ENCODE measurements at regions not wholly inside any gene's neighbourhood (a gene's known extent, or its start where the extent isn't known, plus 50 kb on each side); places are given as distances from the start of the nearest gene placed in this dataset.

GRCh38 chr2:239546541-239546940 lies 145.7 kb upstream of the HDAC4 start (continued):
- TF ChIP-seq FOXP4 (CRISPR knock-in tag; IDR thresholded peaks at IDR 0.05; ENCODE audit: borderline replicate concordance), result no peak
- no peak for TF ChIP-seq CREB3 (tag; conservative IDR thresholded peaks at IDR 0.05; ENCODE audit: low read depth)
- no peak for TF ChIP-seq ZKSCAN1 (IDR thresholded peaks at IDR 0.05; ENCODE audit: low read depth, low read length)
- no peak for TF ChIP-seq COPS2 (conservative IDR thresholded peaks at IDR 0.05)

GRCh38 chr2:239545741-239546392 lies 145.0 kb upstream of the HDAC4 start:
- in situ Hi-C loops (cut with MboI) (no loop called here), intact Hi-C loops (cut with micrococcal nuclease) (no loop called here)
- ChIA-PET CTCF (ENCODE audit: low intra/inter-chr PET ratio) (no interaction called here), POLR2A (interaction anchor here (0.6 kb wide), 1 partner anchor 36 kb away, joined by 3 read pairs; no protein-coding TSS in a partner anchor)
- no peak for FAIRE-seq
- no peak for DNase-seq (ENCODE audit: extremely low read depth in 1 of 4, low spot score in 3 of 4)
- no TSS peak for BruUV-seq (replicated peaks)
- Histone ChIP-seq H3K9ac (ENCODE audit: insufficient read depth in 1 of 2, low read depth in 2 of 2, low read length in 2 of 2) (no peak overlapping the region), H2AFZ (ENCODE audit: low read depth, low read length) (no peak overlapping the region), H3K9me3 (replicated peaks; ENCODE audit: control insufficient read depth, insufficient read depth, low read depth, low read length) (no peaks in the 10 kb centered on the region), H3K9me1 (ENCODE audit: control insufficient read depth, insufficient read depth, low read length) (no peaks in the 10 kb centered on the region), H3K36me3 (ENCODE audit: control insufficient read depth, insufficient read depth, low read length) (no peaks in the 10 kb centered on the region), H3K4me2 (ENCODE audit: insufficient read depth, low read length) (no peak overlapping the region), H3K79me2 (ENCODE audit: control insufficient read depth, insufficient read depth, low read length) (no peaks in the 10 kb centered on the region), H4K20me1 (replicated peaks; ENCODE audit: control insufficient read depth, insufficient read depth, low read length) (no peaks in the 10 kb centered on the region), H3K27me3 (ENCODE audit: control insufficient read depth in 2 of 2, insufficient read depth in 2 of 2, low read length in 2 of 2) (peaks cover 2 to 41% of the 10 kb centered on the region in 2 experiments; a peak in 3 of 5 replicates), H3K4me3 (no peak overlapping the region), H3K27ac (ENCODE audit: extremely low read depth, low read depth, low read length) (no peak overlapping the region), H3K4me1 (replicated peaks in 1 of 2; ENCODE audit: control insufficient read depth in 2 of 2, insufficient read depth in 2 of 2, low read length in 2 of 2) (no peaks in the 10 kb centered on the region)
- WGBS (ENCODE audit: insufficient coverage, low coverage, missing lambda C conversion rate), result 2% methylated on average over 6 of the region's 14 CpGs
- ATAC-seq, result no peak
- TF ChIP-seq ZBED1 (IDR thresholded peaks at IDR 0.05) (no peak), HDAC2 (IDR thresholded peaks at IDR 0.05) (no peak), RUNX1 (IDR thresholded peaks at IDR 0.05; ENCODE audit: low read depth) (no peak), ZNF184 (CRISPR knock-in tag; IDR thresholded peaks at IDR 0.05) (no peak), ZNF778 (CRISPR knock-in tag; IDR thresholded peaks at IDR 0.05) (no peak), NELFE (IDR thresholded peaks at IDR 0.05; ENCODE audit: insufficient read depth, insufficient read length) (no peak), NFE2L1 (tag; IDR thresholded peaks at IDR 0.05; ENCODE audit: borderline replicate concordance, low read depth) (no peak), TOE1 (IDR thresholded peaks at IDR 0.05; ENCODE audit: borderline replicate concordance) (no peak), TOE1 (CRISPR knock-in tag; IDR thresholded peaks at IDR 0.05; ENCODE audit: borderline replicate concordance, low read depth) (no peak), ZBTB9 (CRISPR knock-in tag; IDR thresholded peaks at IDR 0.05) (no peak), TRIM25 (IDR thresholded peaks at IDR 0.05; ENCODE audit: borderline replicate concordance) (no peak), L3MBTL2 (IDR thresholded peaks at IDR 0.05) (no peak)
